ENCODE measurements at regions not wholly inside any gene's neighbourhood (a gene's known extent, or its start where the extent isn't known, plus 50 kb on each side); places are given as distances from the start of the nearest gene placed in this dataset.

GRCh38 chr7:54360075-54360840 is 181.9 kb upstream of the VSTM2A start:
- no peak overlapping the region for H3K4me2 ChIP-seq (ENCODE audit: low read depth, low read length)
- no peak overlapping the region for H4K91ac ChIP-seq (ENCODE audit: insufficient read depth, low read depth, low read length)
- no peak overlapping the region for H3K14ac ChIP-seq (replicated peaks; ENCODE audit: low read depth, low read length)
- H3K18ac ChIP-seq (ENCODE audit: low read depth, low read length), result no peak overlapping the region
- H2BK120ac ChIP-seq (ENCODE audit: low read depth, low read length), result no peak overlapping the region
- H3K27ac ChIP-seq (ENCODE audit: insufficient read depth, low read length), result no peak overlapping the region
- DNase-seq (no peak), ATAC-seq (ENCODE audit: low read depth) (no peak)
- no peak overlapping the region for H3K4me3 ChIP-seq (ENCODE audit: insufficient read depth, low read depth, low read length)
- no TSS peak for BruUV-seq (replicated peaks)
- no peak overlapping the region for H2BK15ac ChIP-seq (ENCODE audit: low read depth, low read length)
- POLR2A ChIA-PET (ENCODE audit: unreplicated experiment), result no interaction called here
- H3K9me1 ChIP-seq (ENCODE audit: insufficient read depth, low read length), result no peaks in the 10 kb centered on the region
- no peaks in the 10 kb centered on the region for H3K36me3 ChIP-seq (ENCODE audit: control insufficient read depth, insufficient read depth, low read length)
- no peaks in the 10 kb centered on the region for H3K4me1 ChIP-seq (ENCODE audit: control insufficient read depth, insufficient read depth, low read length)
- no peak overlapping the region for H3K23ac ChIP-seq (ENCODE audit: low read depth, low read length)
- dilution Hi-C loops (cut with HindIII; ENCODE audit: low sequenced_read_pairs, unreplicated experiment), result no loop called here
- H3K9me3 ChIP-seq (ENCODE audit: control insufficient read depth, insufficient read depth, low read length), result peaks cover 10% of the 10 kb centered on the region
- no peak overlapping the region for H2BK20ac ChIP-seq (ENCODE audit: low read depth, low read length)
- H3K4ac ChIP-seq (ENCODE audit: low read depth, low read length), result no peak overlapping the region
- CTCF ChIA-PET, result no interaction called here
- no peaks in the 10 kb centered on the region for H4K20me1 ChIP-seq (ENCODE audit: insufficient read depth, low read length)
- TF ChIP-seq NFE2L2 (IDR thresholded peaks at IDR 0.05; ENCODE audit: low read depth, low read length) (no peak), FOS (IDR thresholded peaks at IDR 0.05; ENCODE audit: low read depth, low read length) (no peak), CEBPB (IDR thresholded peaks at IDR 0.05; ENCODE audit: low read depth, low read length) (no peak), RAD21 (IDR thresholded peaks at IDR 0.05; ENCODE audit: low read length) (no peak), ELK1 (IDR thresholded peaks at IDR 0.05; ENCODE audit: borderline replicate concordance, low read depth, low read length) (no peak), MAFK (IDR thresholded peaks at IDR 0.05; ENCODE audit: low read depth, low read length) (no peak), CHD1 (IDR thresholded peaks at IDR 0.05; ENCODE audit: low read depth, low read length) (no peak), RFX5 (IDR thresholded peaks at IDR 0.05; ENCODE audit: low read depth, low read length) (no peak)
- TF ChIP-seq, protein P1, sequence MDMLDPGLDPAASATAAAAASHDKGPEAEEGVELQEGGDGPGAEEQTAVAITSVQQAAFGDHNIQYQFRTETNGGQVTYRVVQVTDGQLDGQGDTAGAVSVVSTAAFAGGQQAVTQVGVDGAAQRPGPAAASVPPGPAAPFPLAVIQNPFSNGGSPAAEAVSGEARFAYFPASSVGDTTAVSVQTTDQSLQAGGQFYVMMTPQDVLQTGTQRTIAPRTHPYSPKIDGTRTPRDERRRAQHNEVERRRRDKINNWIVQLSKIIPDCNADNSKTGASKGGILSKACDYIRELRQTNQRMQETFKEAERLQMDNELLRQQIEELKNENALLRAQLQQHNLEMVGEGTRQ (IDR thresholded peaks at IDR 0.05; ENCODE audit: low read depth, low read length), result no peak
- H3K9ac ChIP-seq (ENCODE audit: low read depth, low read length), result no peak overlapping the region
- no peaks in the 10 kb centered on the region for H3K27me3 ChIP-seq (ENCODE audit: control insufficient read depth, insufficient read depth, low read length)
- no peak overlapping the region for H4K5ac ChIP-seq (ENCODE audit: low read depth, low read length)
- H2AFZ ChIP-seq (replicated peaks; ENCODE audit: low read length, poor library complexity), result no peak overlapping the region
- H3K56ac ChIP-seq (ENCODE audit: extremely low read depth, insufficient read depth, low read length), result no peak overlapping the region
- no peak overlapping the region for H2BK5ac ChIP-seq (ENCODE audit: low read depth, low read length, poor library complexity, severe bottlenecking)
- H3K79me1 ChIP-seq (ENCODE audit: low read depth in 1 of 2, low read length in 2 of 2), result no peaks in the 10 kb centered on the region
- H2AK5ac ChIP-seq (ENCODE audit: low read depth, low read length), result no peak overlapping the region
- intact Hi-C loops (cut with micrococcal nuclease), result no loop called here
- no CpG with 5 or more reads among the region's 6 CpGs for WGBS, 2 experiments (ENCODE audit: extremely low coverage in 2 of 2, insufficient read length in 1 of 2)
- H4K8ac ChIP-seq (ENCODE audit: low read depth in 2 of 2, low read length in 2 of 2), result no peak overlapping the region
- in situ Hi-C loops (cut with MboI; ENCODE audit: low sequenced_read_pairs), result no loop called here
- H2AK9ac ChIP-seq (replicated peaks; ENCODE audit: low read depth, low read length, poor library complexity), result no peak overlapping the region
